ENCODE measurements at regions not wholly inside any gene's neighbourhood (a gene's known extent, or its start where the extent isn't known, plus 50 kb on each side); places are given as distances from the start of the nearest gene placed in this dataset.

GRCh38 chr1:25035523-25036116 is 105.5 kb upstream of the RUNX3 start:
- Histone ChIP-seq H3K9me2 (ENCODE audit: insufficient read depth, low read length) (no peaks in the 10 kb centered on the region), H3K36me3 (ENCODE audit: insufficient read depth, low read length) (no peaks in the 10 kb centered on the region), H3K27me3 (ENCODE audit: insufficient read depth, low read depth, low read length) (no peaks in the 10 kb centered on the region), H3K9ac (ENCODE audit: low read length) (no peak overlapping the region), H3K27ac (ENCODE audit: low read length) (no peak overlapping the region), H4K20me1 (ENCODE audit: insufficient read depth) (no peaks in the 10 kb centered on the region), H3K4me3 (ENCODE audit: low read length) (no peak overlapping the region), H3F3A (ENCODE audit: insufficient read depth, low read length, poor library complexity, severe bottlenecking) (no peaks in the 10 kb centered on the region), H2AFZ (ENCODE audit: low read depth, low read length) (no peak overlapping the region), H3K4me2 (ENCODE audit: low read length) (no peak overlapping the region), H3K9me3 (ENCODE audit: low read length) (no peaks in the 10 kb centered on the region), H3K79me2 (replicated peaks; ENCODE audit: insufficient read depth, low read length) (no peaks in the 10 kb centered on the region)
- TF ChIP-seq CTCF (IDR thresholded peaks at IDR 0.05; ENCODE audit: poor library complexity, severe bottlenecking) (no peak), EZH2 (IDR thresholded peaks at IDR 0.05; ENCODE audit: borderline replicate concordance, insufficient read depth, low read length, poor library complexity, severe bottlenecking) (no peak), REST (IDR thresholded peaks at IDR 0.05; ENCODE audit: borderline replicate concordance) (no peak), SMC3 (conservative IDR thresholded peaks at IDR 0.05; ENCODE audit: poor library complexity) (no peak), POLR2AphosphoS5 (IDR thresholded peaks at IDR 0.05) (no peak), RAD21 (conservative IDR thresholded peaks at IDR 0.05) (no peak), EP300 (conservative IDR thresholded peaks at IDR 0.05; ENCODE audit: poor library complexity, severe bottlenecking) (no peak)

GRCh38 chr1:25034736-25035522 is 104.9 kb upstream of the RUNX3 start:
- no peaks in the 10 kb centered on the region for H3K36me3 ChIP-seq (ENCODE audit: insufficient read depth, low read length)
- H2AFZ ChIP-seq (ENCODE audit: low read depth, low read length): no peak overlapping the region
- no peak overlapping the region for H3K4me3 ChIP-seq (ENCODE audit: low read length)
- H3K27me3 ChIP-seq (ENCODE audit: insufficient read depth, low read depth, low read length): no peaks in the 10 kb centered on the region
- H3K27ac ChIP-seq (ENCODE audit: low read length): no peak overlapping the region
- no peaks in the 10 kb centered on the region for H3K9me2 ChIP-seq (ENCODE audit: insufficient read depth, low read length)
- no peaks in the 10 kb centered on the region for H4K20me1 ChIP-seq (ENCODE audit: insufficient read depth)
- no peaks in the 10 kb centered on the region for H3F3A ChIP-seq (ENCODE audit: insufficient read depth, low read length, poor library complexity, severe bottlenecking)
- no peak overlapping the region for H3K9ac ChIP-seq (ENCODE audit: low read length)
- H3K79me2 ChIP-seq (replicated peaks; ENCODE audit: insufficient read depth, low read length): no peaks in the 10 kb centered on the region
- H3K9me3 ChIP-seq (ENCODE audit: low read length): no peaks in the 10 kb centered on the region
- H3K4me2 ChIP-seq (ENCODE audit: low read length): no peak overlapping the region
- TF ChIP-seq CTCF (IDR thresholded peaks at IDR 0.05; ENCODE audit: poor library complexity, severe bottlenecking) (no peak), RAD21 (conservative IDR thresholded peaks at IDR 0.05) (no peak), MXI1 (conservative IDR thresholded peaks at IDR 0.05; ENCODE audit: poor library complexity, severe bottlenecking) (no peak), TAF1 (IDR thresholded peaks at IDR 0.05; ENCODE audit: low read depth) (no peak), EZH2 (IDR thresholded peaks at IDR 0.05; ENCODE audit: borderline replicate concordance, insufficient read depth, low read length, poor library complexity, severe bottlenecking) (no peak), POLR2AphosphoS5 (IDR thresholded peaks at IDR 0.05) (no peak), EP300 (conservative IDR thresholded peaks at IDR 0.05; ENCODE audit: poor library complexity, severe bottlenecking) (no peak), REST (IDR thresholded peaks at IDR 0.05; ENCODE audit: borderline replicate concordance) (no peak), SMC3 (conservative IDR thresholded peaks at IDR 0.05; ENCODE audit: poor library complexity) (no peak)
